ENCODE measurements at regions not wholly inside any gene's neighbourhood (a gene's known extent, or its start where the extent isn't known, plus 50 kb on each side); places are given as distances from the start of the nearest gene placed in this dataset.

GRCh38 chr5:68134033-68134668 is 81.4 kb upstream of the PIK3R1 start (continued):
- TF ChIP-seq SIN3A (IDR thresholded peaks at IDR 0.05; ENCODE audit: borderline replicate concordance, low read depth, low read length) (no peak), RAD21 (IDR thresholded peaks at IDR 0.05; ENCODE audit: low read length) (no peak), RXRA (IDR thresholded peaks at IDR 0.05; ENCODE audit: borderline replicate concordance, low read depth) (no peak), GATA2 (CRISPR knock-in tag; IDR thresholded peaks at IDR 0.05) (no peak), FOXJ3 (CRISPR knock-in tag; IDR thresholded peaks at IDR 0.05) (no peak), USF2 (IDR thresholded peaks at IDR 0.05; ENCODE audit: borderline replicate concordance, low read depth, low read length) (no peak), CHD2 (IDR thresholded peaks at IDR 0.05; ENCODE audit: low read length, partially characterized antibody) (no peak), IRF3 (IDR thresholded peaks at IDR 0.05; ENCODE audit: low read depth, low read length) (no peak)

- Histone ChIP-seq H3K79me2 (ENCODE audit: insufficient read depth) (no peaks in the 10 kb centered on the region), H3K9me3 (no peaks in the 10 kb centered on the region), H3K9me2 (no peaks in the 10 kb centered on the region), H3K27me3 (ENCODE audit: insufficient read depth) (no peaks in the 10 kb centered on the region), H3K27ac (ENCODE audit: low read depth in 2 of 2, low read length in 1 of 2) (no peak overlapping the region), H3K4me3 (ENCODE audit: low read depth in 2 of 2, low read length in 1 of 2) (no peak overlapping the region), H3F3A (replicated peaks; ENCODE audit: insufficient read depth) (no peaks in the 10 kb centered on the region), H2AFZ (ENCODE audit: low read depth) (no peak overlapping the region), H3K4me1 (ENCODE audit: control insufficient read depth in 1 of 2, insufficient read depth in 2 of 2, low read depth in 1 of 2, low read length in 1 of 2) (no peaks in the 10 kb centered on the region), H3K4me2 (no peak overlapping the region), H4K20me1 (ENCODE audit: insufficient read depth) (no peaks in the 10 kb centered on the region), H3K9ac (no peak overlapping the region), H3K36me3 (replicated peaks in 1 of 2; ENCODE audit: control insufficient read depth in 1 of 2, insufficient read depth in 2 of 2, low read length in 1 of 2) (no peaks in the 10 kb centered on the region)
- CTCF ChIA-PET: no interaction called here
- POLR2A ChIA-PET: no interaction called here
- 80% methylated on average over 2 of the region's 2 CpGs for WGBS (ENCODE audit: low lambda C conversion rate)
- no peak for DNase-seq
- TF ChIP-seq NFIC (IDR thresholded peaks at IDR 0.05; ENCODE audit: borderline replicate concordance) (no peak), FOXM1 (IDR thresholded peaks at IDR 0.05; ENCODE audit: low read depth) (no peak), TAF1 (IDR thresholded peaks at IDR 0.05; ENCODE audit: borderline replicate concordance, low read depth, low read length) (no peak), POLR2AphosphoS5 (IDR thresholded peaks at IDR 0.05; ENCODE audit: low read depth, low read length) (no peak), PBX3 (IDR thresholded peaks at IDR 0.05) (no peak), GATA2 (CRISPR knock-in tag; IDR thresholded peaks at IDR 0.05) (no peak), MEF2A (IDR thresholded peaks at IDR 0.05; ENCODE audit: borderline replicate concordance, low read depth) (no peak), TEAD4 (IDR thresholded peaks at IDR 0.05; ENCODE audit: borderline replicate concordance, insufficient read depth) (no peak), RAD21 (IDR thresholded peaks at IDR 0.05; ENCODE audit: low read length) (no peak), ELF1 (IDR thresholded peaks at IDR 0.05) (no peak), JUND (IDR thresholded peaks at IDR 0.05) (no peak), RXRA (IDR thresholded peaks at IDR 0.05; ENCODE audit: borderline replicate concordance, low read depth) (no peak), FOXJ3 (CRISPR knock-in tag; IDR thresholded peaks at IDR 0.05) (no peak), IRF3 (IDR thresholded peaks at IDR 0.05; ENCODE audit: low read depth, low read length) (no peak), SMC3 (IDR thresholded peaks at IDR 0.05; ENCODE audit: low read depth, low read length) (no peak)
Observed at GRCh38 chr5:68130253-68130652, 85.3 kb upstream of the PIK3R1 start.
